Mesenchymal stem cell (in vitro differentiated cells and primary cell): ENCODE measurements at regions not wholly inside any gene's neighbourhood (a gene's known extent, or its start where the extent isn't known, plus 50 kb on each side); places are given as distances from the start of the nearest gene placed in this dataset.

ENCODE experiments used
- DNase-seq: peaks from one replicate; pipeline ENCODE4 v3.0.0-alpha.2; 2013
- H2AFZ ChIP-seq: one replicate; pipeline ENCODE4 v1.6.1; 2013; ENCODE audit warnings: low read depth, mild to moderate bottlenecking, control low read depth, inconsistent platforms, low read length, moderate library complexity
- H2AK5ac ChIP-seq: 2 replicates; pipeline ENCODE4 v1.6.1; 2013; ENCODE audit warnings: low read length, moderate library complexity, mild to moderate bottlenecking, inconsistent platforms; ENCODE audit not compliant: severe bottlenecking
- H2BK120ac ChIP-seq: one replicate; pipeline ENCODE4 v1.6.1; 2013; ENCODE audit warnings: low read depth, mild to moderate bottlenecking, inconsistent platforms, low read length, moderate library complexity
- H2BK12ac ChIP-seq, 2 experiments: one replicate each; pipeline ENCODE4 v1.6.1; 2013; ENCODE audit warnings: inconsistent platforms in 2 of 2, low read length in 2 of 2, mild to moderate bottlenecking in 2 of 2, moderate library complexity in 2 of 2, control low read depth in 1 of 2
- H2BK15ac ChIP-seq: one replicate; pipeline ENCODE4 v1.6.1; 2013; ENCODE audit warnings: mild to moderate bottlenecking, low read depth, inconsistent platforms; ENCODE audit not compliant: poor library complexity, severe bottlenecking
- H2BK5ac ChIP-seq: 2 replicates; pipeline ENCODE4 v1.6.1; 2013; ENCODE audit warnings: low read depth, mild to moderate bottlenecking, low read length, control low read depth, inconsistent platforms; ENCODE audit not compliant: poor library complexity, severe bottlenecking
- H3K14ac ChIP-seq, 2 experiments: one replicate each; pipeline ENCODE4 v1.6.1; 2013; ENCODE audit warnings: inconsistent platforms in 2 of 2, low read length in 2 of 2, control low read depth in 1 of 2, mild to moderate bottlenecking in 1 of 2, moderate library complexity in 1 of 2
- H3K18ac ChIP-seq, 2 experiments: one replicate each; pipeline ENCODE4 v1.6.1; 2013; ENCODE audit warnings: inconsistent platforms in 2 of 2, low read length in 2 of 2, control low read depth in 1 of 2, low read depth in 1 of 2, mild to moderate bottlenecking in 1 of 2
- H3K23ac ChIP-seq, 2 experiments: one replicate each; pipeline ENCODE4 v1.6.1; 2013; ENCODE audit warnings: inconsistent platforms in 2 of 2, low read length in 2 of 2, mild to moderate bottlenecking in 2 of 2, moderate library complexity in 2 of 2, control low read depth in 1 of 2
- H3K27ac ChIP-seq: 2 replicates; pipeline ENCODE4 v1.5.1; 2013; ENCODE audit warnings: mild to moderate bottlenecking, moderate library complexity, low read length, control low read depth, inconsistent platforms; ENCODE audit not compliant: poor library complexity, severe bottlenecking
- H3K27me3 ChIP-seq, 2 experiments: 2 replicates each; pipeline versions ENCODE4 v1.6.1 to v1.7.0; 2013; ENCODE audit warnings: low read length in 2 of 2, mild to moderate bottlenecking in 2 of 2, moderate library complexity in 2 of 2, control low read depth in 1 of 2, inconsistent platforms in 1 of 2; ENCODE audit not compliant: control insufficient read depth in 1 of 2, insufficient read depth in 1 of 2
- H3K36me3 ChIP-seq, 2 experiments: 2 replicates each; pipeline versions ENCODE4 v1.6.1 to v1.7.0; 2013; ENCODE audit warnings: low read length in 2 of 2, control low read depth in 1 of 2, inconsistent platforms in 1 of 2, low read depth in 1 of 2, mild to moderate bottlenecking in 1 of 2; ENCODE audit not compliant: insufficient read depth in 2 of 2, control insufficient read depth in 1 of 2
- H3K4ac ChIP-seq, 2 experiments: one replicate each; pipeline ENCODE4 v1.6.1; 2013; ENCODE audit warnings: inconsistent platforms in 2 of 2, low read length in 2 of 2, mild to moderate bottlenecking in 2 of 2, moderate library complexity in 2 of 2, control low read depth in 1 of 2, low read depth in 1 of 2
- H3K4me1 ChIP-seq: 2 replicates; pipeline ENCODE4 v1.6.1; 2013; ENCODE audit warnings: low read depth, low read length, control low read depth; ENCODE audit not compliant: control insufficient read depth, insufficient read depth
- H3K4me2 ChIP-seq: 2 replicates; pipeline ENCODE4 v1.6.1; 2013; ENCODE audit warnings: low read length, mild to moderate bottlenecking, inconsistent platforms; ENCODE audit not compliant: poor library complexity, severe bottlenecking
- H3K4me3 ChIP-seq, 2 experiments: 2 replicates each; pipeline versions ENCODE4 v1.5.1 to v1.7.0; 2013; ENCODE audit warnings: low read length in 2 of 2, mild to moderate bottlenecking in 2 of 2, control low read depth in 1 of 2, low read depth in 1 of 2; ENCODE audit not compliant: insufficient read depth in 1 of 2
- H3K79me1 ChIP-seq: replicated peaks from 2 replicates; pipeline ENCODE4 v1.6.1; 2013; ENCODE audit warnings: mild to moderate bottlenecking, control low read depth, low read length, inconsistent platforms; ENCODE audit not compliant: poor library complexity, severe bottlenecking
- H3K9ac ChIP-seq: 2 replicates; pipeline ENCODE4 v1.7.0; 2013; ENCODE audit warnings: mild to moderate bottlenecking, low read length, moderate library complexity
- H3K9me3 ChIP-seq: 2 replicates; pipeline ENCODE4 v1.7.0; 2013; ENCODE audit warnings: mild to moderate bottlenecking, low read length; ENCODE audit not compliant: control insufficient read depth
- H4K8ac ChIP-seq: one replicate; pipeline ENCODE4 v1.6.1; 2013; ENCODE audit warnings: inconsistent platforms, mild to moderate bottlenecking, low read length, moderate library complexity
- H4K91ac ChIP-seq: one replicate; pipeline ENCODE4 v1.6.1; 2013; ENCODE audit warnings: mild to moderate bottlenecking, low read length, inconsistent platforms
- WGBS: methylation state at CpG from one replicate; pipeline ENCODE4 v1.1.7; 2013; ENCODE audit warnings: mixed read lengths; 5-methylcytosine and 5-hydroxymethylcytosine counted together

DNA sequence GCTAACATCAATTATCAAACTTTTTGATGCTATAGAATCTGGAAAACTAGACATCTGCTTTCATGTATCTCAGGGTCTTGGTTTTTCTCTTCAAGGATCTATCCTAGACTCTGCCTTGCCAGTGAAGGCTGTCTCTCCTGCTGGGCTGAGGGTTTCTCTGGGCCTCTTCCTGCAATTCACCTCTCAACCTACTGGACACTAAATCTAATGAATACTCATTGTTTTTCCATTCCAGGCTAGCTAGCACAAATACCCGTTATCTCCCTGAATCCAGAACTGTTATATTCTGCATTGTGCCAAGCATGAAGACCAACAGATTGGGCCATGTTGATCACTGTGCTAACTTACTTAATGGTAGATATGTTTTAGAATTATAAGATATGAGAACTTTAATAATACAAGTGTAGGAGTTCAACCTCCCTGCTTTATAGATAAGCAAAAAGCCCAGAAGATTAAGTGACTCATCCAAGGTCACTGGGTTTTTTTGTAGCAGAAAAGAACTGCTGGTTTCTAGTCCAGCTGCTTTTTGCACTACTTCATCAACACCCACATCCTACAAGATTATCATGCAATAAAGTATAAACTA, 56.5 kb upstream of the RNF38 start:
- no peak overlapping the region for H2AK5ac ChIP-seq
- peak overlapping the region in 1 of 2 experiments; percentile 41 for H3K14ac ChIP-seq
- no peak overlapping the region for H2BK12ac ChIP-seq
- H3K23ac ChIP-seq = no peak overlapping the region
- no peak overlapping the region for H2BK15ac ChIP-seq
- H3K9ac ChIP-seq = no peak overlapping the region
- no peak overlapping the region for H2BK120ac ChIP-seq
- H3K9me3 ChIP-seq = no peaks in the 10 kb centered on the region
- DNase-seq = peak; percentile 37
- WGBS = 67% methylated on average over 1 of the region's 1 CpG
- H3K79me1 ChIP-seq = peaks cover 21% of the 10 kb centered on the region
- H3K27me3 ChIP-seq = no peaks in the 10 kb centered on the region
- no peak overlapping the region for H4K91ac ChIP-seq
- H3K27ac ChIP-seq = no peak overlapping the region
- H2BK5ac ChIP-seq = no peak overlapping the region
- H3K4me1 ChIP-seq = no peaks in the 10 kb centered on the region
- H3K4me3 ChIP-seq = no peak overlapping the region
- no peak overlapping the region for H2AFZ ChIP-seq
- H4K8ac ChIP-seq = no peak overlapping the region
- H3K4ac ChIP-seq = no peak overlapping the region
- H3K18ac ChIP-seq = no peak overlapping the region
- H3K36me3 ChIP-seq = peaks cover 3 to 5% of the 10 kb centered on the region in 2 experiments
- H3K4me2 ChIP-seq = no peak overlapping the region

- Histone ChIP-seq H2AK5ac (no peak overlapping the region), H3K23ac (no peak overlapping the region), H3K27me3 (no peaks in the 10 kb centered on the region), H2AFZ (no peak overlapping the region), H3K79me1 (peaks cover 14% of the 10 kb centered on the region), H2BK5ac (no peak overlapping the region), H3K9me3 (no peaks in the 10 kb centered on the region), H3K18ac (no peak overlapping the region), H3K4me2 (no peak overlapping the region), H3K14ac (no peak overlapping the region), H3K27ac (no peak overlapping the region), H2BK15ac (no peak overlapping the region), H4K91ac (no peak overlapping the region), H4K8ac (no peak overlapping the region), H2BK12ac (no peak overlapping the region), H3K36me3 (no peaks in the 10 kb centered on the region), H3K4me1 (no peaks in the 10 kb centered on the region), H2BK120ac (no peak overlapping the region), H3K4ac (no peak overlapping the region), H3K9ac (no peak overlapping the region), H3K4me3 (no peak overlapping the region)
- 94% methylated on average over 2 of the region's 3 CpGs for WGBS
- no peak for DNase-seq
These were observed 51.9 kb upstream of the RNF38 start for GRCh38 chr9:36451949-36452348.

GRCh38 chr9:36450110-36450732, 50.2 kb upstream of the RNF38 start:
- no peak overlapping the region for H3K4me2 ChIP-seq
- H3K79me1 ChIP-seq = peaks cover 17% of the 10 kb centered on the region
- DNase-seq = peak; percentile 64
- H2AK5ac ChIP-seq = no peak overlapping the region
- H3K27ac ChIP-seq = no peak overlapping the region
- H3K14ac ChIP-seq = no peak overlapping the region
- no peak overlapping the region for H4K91ac ChIP-seq
- no peaks in the 10 kb centered on the region for H3K36me3 ChIP-seq
- no peaks in the 10 kb centered on the region for H3K9me3 ChIP-seq
- H3K23ac ChIP-seq = no peak overlapping the region
- no peak overlapping the region for H2BK12ac ChIP-seq
- no peak overlapping the region for H4K8ac ChIP-seq
- H3K4me3 ChIP-seq = no peak overlapping the region
- H2BK5ac ChIP-seq = no peak overlapping the region
- H3K18ac ChIP-seq = no peak overlapping the region
- H3K4me1 ChIP-seq = no peaks in the 10 kb centered on the region
- WGBS = 92% methylated on average over 3 of the region's 3 CpGs
- H2AFZ ChIP-seq = no peak overlapping the region
- no peak overlapping the region for H3K4ac ChIP-seq
- H3K9ac ChIP-seq = no peak overlapping the region
- no peaks in the 10 kb centered on the region for H3K27me3 ChIP-seq
- H2BK15ac ChIP-seq = no peak overlapping the region
- no peak overlapping the region for H2BK120ac ChIP-seq
